Hematopoietic multipotent progenitor cell treated with erythropoietin and hydrocortisone succinate and interleukin-3 and kit ligand, for 15 days (in vitro differentiated cells): ENCODE measurements at regions not wholly inside any gene's neighbourhood (a gene's known extent, or its start where the extent isn't known, plus 50 kb on each side); places are given as distances from the start of the nearest gene placed in this dataset.

Source experiments
- DNase-seq: peaks from one replicate; pipeline ENCODE4 v3.0.0-alpha.2; 2015; ENCODE audit warnings: low spot score

GRCh38 chr1:30609336-30609998 lies 113.9 kb downstream of the MATN1 start:
- DNase-seq, result no peak

- DNase-seq, result no peak
These were observed 115.7 kb downstream of the MATN1 start for GRCh38 chr1:30607723-30608122.

GRCh38 chr1:30606166-30606565 lies 117.2 kb downstream of the MATN1 start:
- no peak for DNase-seq

GRCh38 chr1:30605441-30605920 lies 117.9 kb downstream of the MATN1 start:
- DNase-seq, result no peak

GRCh38 chr1:30604801-30605440 lies 118.5 kb downstream of the MATN1 start:
- DNase-seq, result no peak

- no peak for DNase-seq
These were observed 120.1 kb downstream of the MATN1 start for GRCh38 chr1:30603081-30603858.

GRCh38 chr1:30601316-30602085 lies 121.9 kb downstream of the MATN1 start:
- no peak for DNase-seq

- DNase-seq, result no peak
These were observed 122.7 kb downstream of the MATN1 start for GRCh38 chr1:30600706-30601105.

GRCh38 chr1:30600258-30600657 lies 123.1 kb downstream of the MATN1 start:
- DNase-seq, result no peak

- DNase-seq, result no peak
These were observed 123.7 kb downstream of the MATN1 start for GRCh38 chr1:30599721-30600120.

- no peak for DNase-seq
These were observed 124.7 kb downstream of the MATN1 start for GRCh38 chr1:30598571-30599114.

GRCh38 chr1:30597711-30598110 lies 125.7 kb downstream of the MATN1 start:
- DNase-seq, result no peak

GRCh38 chr1:30596891-30597290 lies 126.5 kb downstream of the MATN1 start:
- no peak for DNase-seq

- no peak for DNase-seq
These were observed 126.9 kb downstream of the MATN1 start for GRCh38 chr1:30596470-30596869.

GRCh38 chr1:30589083-30589482 lies 134.3 kb downstream of the MATN1 start:
- DNase-seq, result no peak

- no peak for DNase-seq
These were observed 134.9 kb downstream of the MATN1 start for GRCh38 chr1:30588311-30589073.

GRCh38 chr1:30586671-30587070 lies 136.7 kb downstream of the MATN1 start:
- DNase-seq, result no peak

GRCh38 chr1:30579580-30579979 lies 143.8 kb downstream of the MATN1 start:
- no peak for DNase-seq

- no peak for DNase-seq
These were observed 148.3 kb downstream of the MATN1 start for GRCh38 chr1:30575066-30575465.

- no peak for DNase-seq
These were observed 151.2 kb downstream of the MATN1 start for GRCh38 chr1:30572192-30572591.

GRCh38 chr1:30571380-30571779 lies 152.0 kb downstream of the MATN1 start:
- no peak for DNase-seq
